HG02981 (cell line): ENCODE measurements at regions not wholly inside any gene's neighbourhood (a gene's known extent, or its start where the extent isn't known, plus 50 kb on each side); places are given as distances from the start of the nearest gene placed in this dataset.
"Not testable (repeated sequence)": the region's sequence is repeated elsewhere in the genome, so short reads cannot be mapped to it uniquely, and the experiment has no call there.

ENCODE experiments used
- ATAC-seq: cut with Tn5 transposase; IDR thresholded peaks from one replicate; pipeline ENCODE4 v1.9.1; 2021; ENCODE audit warnings: mild to moderate bottlenecking, moderate library complexity; ENCODE audit not compliant: unreplicated experiment

- not testable (repeated sequence) for ATAC-seq
These were observed 61.3 kb downstream of the SYF2 start for GRCh38 chr1:25171013-25171412.

GRCh38 chr1:25170439-25170838, 61.9 kb downstream of the SYF2 start:
- ATAC-seq: no peak

GRCh38 chr1:25169610-25170009, 62.7 kb downstream of the SYF2 start:
- ATAC-seq: no peak

- ATAC-seq: no peak
These were observed 63.1 kb downstream of the SYF2 start for GRCh38 chr1:25169168-25169567.

GRCh38 chr1:25168193-25169071, 63.9 kb downstream of the SYF2 start:
- no peak for ATAC-seq

- no peak for ATAC-seq
These were observed 64.8 kb downstream of the SYF2 start for GRCh38 chr1:25167269-25168192.

- ATAC-seq: no peak
These were observed 65.5 kb downstream of the SYF2 start for GRCh38 chr1:25166847-25167246.

GRCh38 chr1:25163986-25164385, 68.3 kb downstream of the SYF2 start:
- ATAC-seq: no peak

- no peak for ATAC-seq
These were observed 70.3 kb downstream of the SYF2 start for GRCh38 chr1:25161981-25162380.

- ATAC-seq: no peak
These were observed 74.5 kb downstream of the SYF2 start for GRCh38 chr1:25157846-25158245.

- ATAC-seq: no peak
These were observed 81.3 kb downstream of the SYF2 start for GRCh38 chr1:25150985-25151495.

GRCh38 chr1:25148673-25149300, 83.5 kb downstream of the SYF2 start:
- ATAC-seq: no peak

GRCh38 chr1:25146451-25146855, 85.8 kb downstream of the SYF2 start:
- no peak for ATAC-seq

- no peak for ATAC-seq
These were observed 86.4 kb downstream of the SYF2 start for GRCh38 chr1:25145775-25146393.

- peak; percentile 77 for ATAC-seq
These were observed 92.1 kb downstream of the SYF2 start for GRCh38 chr1:25140073-25140797.

- ATAC-seq: no peak
These were observed 94.5 kb downstream of the SYF2 start for GRCh38 chr1:25137521-25138395.

- ATAC-seq: no peak
These were observed 95.2 kb downstream of the SYF2 start for GRCh38 chr1:25137106-25137505.

- ATAC-seq: no peak
These were observed 96.4 kb downstream of the SYF2 start for GRCh38 chr1:25135909-25136308.
